ENCODE measurements at regions not wholly inside any gene's neighbourhood (a gene's known extent, or its start where the extent isn't known, plus 50 kb on each side); places are given as distances from the start of the nearest gene placed in this dataset.

GRCh38 chr2:192978395-192978794 lies 783.7 kb upstream of the TMEFF2 start:
- no peak overlapping the region for H3K4me3 ChIP-seq
- FAIRE-seq (no peak), DNase-seq (ENCODE audit: low read depth, low spot score) (no peak), ATAC-seq (no peak)
- no peaks in the 10 kb centered on the region for H3K36me3 ChIP-seq (ENCODE audit: control insufficient read depth in 2 of 2, insufficient read depth in 2 of 2, low read length in 1 of 2)
- intact Hi-C loops (cut with micrococcal nuclease; ENCODE audit: unreplicated experiment) = no loop called here
- no TSS peak for BruUV-seq (replicated peaks)
- WGBS (ENCODE audit: insufficient coverage, insufficient replicate concordance, low lambda C conversion rate, missing lambda C conversion rate) = 1% methylated on average over 3 of the region's 3 CpGs
- no peaks in the 10 kb centered on the region for H3K79me2 ChIP-seq (ENCODE audit: control insufficient read depth, insufficient read depth, low read length)
- no peaks in the 10 kb centered on the region for H3K9me3 ChIP-seq (replicated peaks; ENCODE audit: control insufficient read depth, insufficient read depth, low read length)
- ChIA-PET RAD21 (ENCODE audit: unreplicated experiment) (no interaction called here), SMC1A (ENCODE audit: uncharacterized antibody, unreplicated experiment) (no interaction called here), POLR2A (no interaction called here), CTCF (no interaction called here)
- no peaks in the 10 kb centered on the region for H3K27me3 ChIP-seq (replicated peaks in 1 of 2; ENCODE audit: control insufficient read depth in 2 of 2, insufficient read depth in 2 of 2, low read length in 1 of 2)
- no peaks in the 10 kb centered on the region for H3K4me1 ChIP-seq (ENCODE audit: control insufficient read depth, insufficient read depth, low read length)
- no peak for TF ChIP-seq ATF2 (IDR thresholded peaks at IDR 0.05; ENCODE audit: low read length)
- TF ChIP-seq MEF2A (IDR thresholded peaks at IDR 0.05; ENCODE audit: insufficient read depth, low read depth, low read length) = no peak
- TF ChIP-seq TBL1XR1 (IDR thresholded peaks at IDR 0.05; ENCODE audit: low read depth, low read length) = no peak
- no peak for TF ChIP-seq MLLT1 (IDR thresholded peaks at IDR 0.05)
- no peak for TF ChIP-seq E4F1 (IDR thresholded peaks at IDR 0.05; ENCODE audit: borderline replicate concordance, partially characterized antibody)
- no peak for TF ChIP-seq EGR1 (IDR thresholded peaks at IDR 0.05; ENCODE audit: borderline replicate concordance in 1 of 2, low read depth in 2 of 2, low read length in 2 of 2)
- TF ChIP-seq BHLHE40 (IDR thresholded peaks at IDR 0.05; ENCODE audit: borderline replicate concordance in 1 of 2, low read depth in 2 of 2, low read length in 1 of 2) = no peak
- no peak overlapping the region for H3K4me2 ChIP-seq (ENCODE audit: control insufficient read depth, insufficient read depth)
- H3K27ac ChIP-seq (ENCODE audit: control insufficient read depth, insufficient read depth) = no peak overlapping the region
- in situ Hi-C loops (cut with MboI) = no loop called here
- H4K20me1 ChIP-seq (ENCODE audit: control insufficient read depth, insufficient read depth) = no peaks in the 10 kb centered on the region
- H2AFZ ChIP-seq (ENCODE audit: control insufficient read depth, low read depth, low read length) = no peak overlapping the region
- no peak overlapping the region for H3K9ac ChIP-seq (ENCODE audit: control insufficient read depth, insufficient read depth, low read length)

Data from GM12878 (cell line).